ENCODE measurements at regions not wholly inside any gene's neighbourhood (a gene's known extent, or its start where the extent isn't known, plus 50 kb on each side); places are given as distances from the start of the nearest gene placed in this dataset.

DNA sequence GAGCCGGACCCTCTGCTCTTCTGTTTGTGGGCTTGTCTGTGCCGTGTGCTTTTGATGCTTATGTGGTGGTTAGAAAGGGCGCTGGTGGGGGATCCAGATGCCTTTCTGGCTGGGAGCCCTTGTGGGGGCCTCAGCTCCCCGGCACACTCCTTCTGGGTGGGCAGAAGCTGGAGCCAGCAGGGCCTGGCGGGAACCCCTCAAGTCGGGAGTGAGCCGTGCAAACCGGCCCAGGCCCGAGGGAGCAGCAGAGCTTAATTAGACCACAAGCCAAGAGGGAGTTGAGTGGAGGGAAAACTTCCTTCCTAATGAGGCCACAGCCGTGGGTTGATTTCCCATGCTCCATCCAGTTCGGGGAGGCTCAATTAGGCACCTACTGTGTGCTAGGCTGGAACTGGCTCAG lies 76.0 kb upstream of the RNU6ATAC start:
- no peaks in the 10 kb centered on the region for H3K9me3 ChIP-seq (replicated peaks; ENCODE audit: control insufficient read depth, insufficient read depth, low read depth, low read length)
- H4K20me1 ChIP-seq (replicated peaks; ENCODE audit: control insufficient read depth, insufficient read depth, low read length): no peaks in the 10 kb centered on the region; the same call in 1 of the 2 replicates
- FAIRE-seq (no peak), DNase-seq (ENCODE audit: extremely low read depth in 1 of 4, low spot score in 3 of 4) (no peak), ATAC-seq (no peak)
- ChIA-PET CTCF (ENCODE audit: low intra/inter-chr PET ratio) (no interaction called here), POLR2A (interaction anchor here (0.6 kb wide), 1 partner anchor 143 kb away, joined by 3 read pairs; no protein-coding TSS in a partner anchor)
- H3K9me1 ChIP-seq (ENCODE audit: control insufficient read depth, insufficient read depth, low read length): peaks cover 7% of the 10 kb centered on the region
- no peak overlapping the region for H3K4me3 ChIP-seq
- H3K27me3 ChIP-seq (ENCODE audit: control insufficient read depth in 2 of 2, insufficient read depth in 2 of 2, low read length in 2 of 2): peaks cover 31 to 53% of the 10 kb centered on the region in 2 experiments
- no peak overlapping the region for H3K27ac ChIP-seq (ENCODE audit: extremely low read depth, low read depth, low read length)
- H3K9ac ChIP-seq (ENCODE audit: insufficient read depth in 1 of 2, low read depth in 2 of 2, low read length in 2 of 2): no peak overlapping the region
- peaks cover 0 to 12% of the 10 kb centered on the region in 2 experiments; a peak in 1 of 5 replicates for H3K4me1 ChIP-seq (replicated peaks in 1 of 2; ENCODE audit: control insufficient read depth in 2 of 2, insufficient read depth in 2 of 2, low read length in 2 of 2)
- H2AFZ ChIP-seq (ENCODE audit: low read depth, low read length): no peak overlapping the region
- H3K36me3 ChIP-seq (ENCODE audit: control insufficient read depth, insufficient read depth, low read length): no peaks in the 10 kb centered on the region
- no peak for TF ChIP-seq ZBTB1 (CRISPR knock-in tag; IDR thresholded peaks at IDR 0.05; ENCODE audit: borderline replicate concordance, low read depth)
- TF ChIP-seq ZKSCAN1 (IDR thresholded peaks at IDR 0.05; ENCODE audit: low read depth, low read length): peak; percentile 26; the same call in 1 of the 2 replicates
- intact Hi-C loops (cut with micrococcal nuclease): no loop called here
- in situ Hi-C loops (cut with MboI): no loop called here
- no peaks in the 10 kb centered on the region for H3K79me2 ChIP-seq (ENCODE audit: control insufficient read depth, insufficient read depth, low read length)
- 1% methylated on average over 11 of the region's 11 CpGs for WGBS (ENCODE audit: insufficient coverage, low coverage, missing lambda C conversion rate)
- BruUV-seq (replicated peaks): no TSS peak
- no peak overlapping the region for H3K4me2 ChIP-seq (ENCODE audit: insufficient read depth, low read length)

DNA sequence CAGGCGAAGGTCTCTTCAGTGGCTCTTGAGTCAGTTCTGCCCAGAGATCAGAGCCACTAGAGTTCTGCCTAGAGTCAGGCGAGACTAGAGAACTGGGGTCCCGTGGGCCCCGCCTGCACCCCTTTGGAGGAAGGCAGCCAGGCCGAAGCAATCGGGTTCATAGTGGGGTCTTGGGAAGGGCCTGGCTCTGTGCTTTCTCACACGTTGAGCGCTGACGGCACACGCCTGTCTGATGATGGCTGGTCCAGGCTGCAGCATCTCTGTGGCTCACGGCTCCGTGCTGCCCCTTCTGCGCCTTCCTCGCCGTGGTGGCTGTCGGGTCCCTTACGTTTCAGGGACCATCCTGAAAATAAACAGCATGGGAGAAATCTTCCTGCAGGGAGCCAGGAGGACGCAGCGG lies 78.3 kb upstream of the RNU6ATAC start:
- intact Hi-C loops (cut with micrococcal nuclease) (no loop called here), in situ Hi-C loops (cut with MboI) (no loop called here)
- 2% methylated on average over 19 of the region's 19 CpGs for WGBS (ENCODE audit: insufficient coverage, low coverage, missing lambda C conversion rate)
- Histone ChIP-seq H3K79me2 (ENCODE audit: control insufficient read depth, insufficient read depth, low read length) (no peaks in the 10 kb centered on the region), H3K36me3 (ENCODE audit: control insufficient read depth, insufficient read depth, low read length) (no peaks in the 10 kb centered on the region), H3K4me3 (no peak overlapping the region), H3K9ac (ENCODE audit: insufficient read depth in 1 of 2, low read depth in 2 of 2, low read length in 2 of 2) (no peak overlapping the region), H4K20me1 (replicated peaks; ENCODE audit: control insufficient read depth, insufficient read depth, low read length) (no peaks in the 10 kb centered on the region), H3K4me1 (replicated peaks in 1 of 2; ENCODE audit: control insufficient read depth in 2 of 2, insufficient read depth in 2 of 2, low read length in 2 of 2) (peaks cover 0 to 8% of the 10 kb centered on the region in 2 experiments; a peak in 1 of 5 replicates), H3K4me2 (ENCODE audit: insufficient read depth, low read length) (no peak overlapping the region), H3K27ac (ENCODE audit: extremely low read depth, low read depth, low read length) (no peak overlapping the region), H3K9me1 (ENCODE audit: control insufficient read depth, insufficient read depth, low read length) (no peaks in the 10 kb centered on the region), H2AFZ (ENCODE audit: low read depth, low read length) (no peak overlapping the region), H3K9me3 (replicated peaks; ENCODE audit: control insufficient read depth, insufficient read depth, low read depth, low read length) (no peaks in the 10 kb centered on the region), H3K27me3 (ENCODE audit: control insufficient read depth in 2 of 2, insufficient read depth in 2 of 2, low read length in 2 of 2) (peaks cover 35 to 53% of the 10 kb centered on the region in 2 experiments)
- no peak for DNase-seq (ENCODE audit: extremely low read depth in 1 of 4, low spot score in 3 of 4)
- ATAC-seq: no peak
- FAIRE-seq: no peak
- BruUV-seq (replicated peaks): no TSS peak
- CTCF ChIA-PET (ENCODE audit: low intra/inter-chr PET ratio): no interaction called here
- POLR2A ChIA-PET: interaction anchor here (0.6 kb wide), 1 partner anchor 13 kb away, joined by 3 read pairs; no protein-coding TSS in a partner anchor
- no peak for TF ChIP-seq RFX1 (IDR thresholded peaks at IDR 0.05)
- TF ChIP-seq NEUROD1 (IDR thresholded peaks at IDR 0.05; ENCODE audit: borderline replicate concordance, low read depth, low read length, partially characterized antibody): no peak
- no peak for TF ChIP-seq FUS (optimal IDR thresholded peaks at IDR 0.05; ENCODE audit: low read depth, low read length)
- TF ChIP-seq ZNF77 (CRISPR knock-in tag; IDR thresholded peaks at IDR 0.05): no peak
- no peak for TF ChIP-seq FOS (IDR thresholded peaks at IDR 0.05; ENCODE audit: extremely low read depth, insufficient read length)
- no peak for TF ChIP-seq ZZZ3 (IDR thresholded peaks at IDR 0.05)
- no peak for TF ChIP-seq WHSC1 (IDR thresholded peaks at IDR 0.05; ENCODE audit: low read length)
- no peak for TF ChIP-seq ZNF398 (CRISPR knock-in tag; IDR thresholded peaks at IDR 0.05)
- no peak for TF ChIP-seq LCOR (CRISPR knock-in tag; IDR thresholded peaks at IDR 0.05)
- TF ChIP-seq ETV1 (tag; conservative IDR thresholded peaks at IDR 0.05; ENCODE audit: low read depth): no peak
- no peak for TF ChIP-seq SP2 (IDR thresholded peaks at IDR 0.05; ENCODE audit: extremely low read depth, low read depth, low read length, poor library complexity, severe bottlenecking)
- TF ChIP-seq HOXB6 (CRISPR knock-in tag; IDR thresholded peaks at IDR 0.05; ENCODE audit: borderline replicate concordance): no peak
- no peak for TF ChIP-seq HMGN3 (IDR thresholded peaks at IDR 0.05; ENCODE audit: borderline replicate concordance, extremely low read depth, insufficient read length, low read depth, low read length)
- no peak for TF ChIP-seq ETS2 (tag; IDR thresholded peaks at IDR 0.05; ENCODE audit: borderline replicate concordance, poor library complexity, severe bottlenecking)
